Spleen (tissue), 7 donors: ENCODE measurements at regions not wholly inside any gene's neighbourhood (a gene's known extent, or its start where the extent isn't known, plus 50 kb on each side); places are given as distances from the start of the nearest gene placed in this dataset.

Experiments
- CTCF ChIP-seq, 11 experiments: fragments of 200-600 bp in 7 of 11; fragments of 450-650 bp in 4 of 11; sonication (generic) in 4 of 11; IDR thresholded peaks in 8 of 11; conservative IDR thresholded peaks in 3 of 11; 1 replicate in 7 of 11; 2 replicates in 4 of 11; pipeline versions ENCODE4 v1.4.0 to v1.8.0; 2016 to 2021; ENCODE audit warnings: antibody characterized with exemption in 11 of 11, inconsistent platforms in 4 of 11, mild to moderate bottlenecking in 1 of 11
- POLR2A ChIP-seq, 3 donors: fragments of 450-650 bp; IDR thresholded peaks; one replicate each; pipeline ENCODE4 v1.5.1; 2017; ENCODE audit warnings: antibody characterized with exemption in 3 of 3, mild to moderate bottlenecking in 1 of 3
- POLR2AphosphoS5 ChIP-seq, 3 donors: sonication (generic); formaldehyde crosslinking; IDR thresholded peaks; one replicate each; pipeline ENCODE4 v1.5.1; 2017; ENCODE audit warnings: antibody characterized with exemption in 3 of 3
- donor health status: DM: no; HTN: no; CAD: no; lungs with moderate emphysema.
- donor health status: DM: no; HTN: no; CAD: no.
- donor health status: DM: no; HTN: no; CAD: no.

GRCh38 chr9:115414561-115414960 lies 296.6 kb upstream of the TNC start:
- TF ChIP-seq CTCF (IDR thresholded peaks at IDR 0.05 in 8 of 11, conservative IDR thresholded peaks at IDR 0.05 in 3 of 11) (no peak), POLR2A (IDR thresholded peaks at IDR 0.05) (no peak), POLR2AphosphoS5 (IDR thresholded peaks at IDR 0.05) (no peak)
